GM12864 (cell line): ENCODE measurements at regions not wholly inside any gene's neighbourhood (a gene's known extent, or its start where the extent isn't known, plus 50 kb on each side); places are given as distances from the start of the nearest gene placed in this dataset.
"Not testable (repeated sequence)": the region's sequence is repeated elsewhere in the genome, so short reads cannot be mapped to it uniquely, and the experiment has no call there.

ENCODE experiments used
- DNase-seq: peaks from one replicate; pipeline ENCODE4 v3.0.0-alpha.2; 2011; ENCODE audit warnings: low read depth
- H3K4me3 ChIP-seq: 2 replicates; pipeline ENCODE4 v1.5.1; 2011; ENCODE audit warnings: mild to moderate bottlenecking, low read depth, low read length, control low read depth
- TF ChIP-seq, protein P1 (sequence below): IDR thresholded peaks from 2 replicates; pipeline ENCODE4 v1.5.1; 2011; ENCODE audit warnings: low read depth, mild to moderate bottlenecking, moderate library complexity, low read length, control low read depth, inconsistent platforms; ENCODE audit errors: missing control alignments

DNA sequence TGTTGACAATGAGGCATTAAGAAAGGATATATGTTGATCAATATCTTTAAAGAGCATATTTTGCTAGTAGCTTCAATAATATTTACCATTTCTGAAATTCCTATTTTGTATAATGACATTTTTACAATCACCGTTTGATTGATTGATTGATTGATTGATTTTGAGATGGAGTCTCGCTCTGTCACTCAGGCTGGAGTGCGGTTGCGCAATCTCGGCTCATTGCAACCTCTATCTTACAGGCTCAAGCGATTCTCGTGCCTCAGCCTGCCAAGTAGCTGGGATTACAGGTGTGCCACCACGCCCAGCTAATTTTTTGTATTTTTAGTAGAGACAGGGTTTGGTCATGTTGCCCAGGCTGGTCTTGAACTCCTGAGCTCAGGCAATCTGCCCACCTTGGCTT is 150.9 kb upstream of the TEX13D start:
- not testable (repeated sequence) for DNase-seq, H3K4me3 ChIP-seq

DNA sequence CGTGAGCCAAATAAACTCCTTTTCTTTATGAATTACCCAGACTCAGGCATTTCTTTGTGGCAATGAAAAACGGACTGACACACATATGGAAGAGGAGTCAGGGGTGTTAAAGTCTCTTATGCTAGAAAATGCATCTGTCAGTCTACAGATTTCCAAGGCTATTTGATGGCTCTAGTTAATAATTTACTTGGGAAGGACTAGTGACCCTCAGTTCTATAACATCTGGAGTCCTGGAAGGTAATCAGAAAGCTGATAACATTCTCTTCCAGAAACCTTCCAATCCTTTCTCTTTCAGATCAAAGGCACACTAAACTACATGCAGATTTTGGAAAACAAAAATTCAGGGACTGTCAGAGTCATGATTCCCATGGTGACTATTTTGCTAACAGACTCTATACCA is 142.0 kb upstream of the TEX13D start:
- no peak overlapping the region for H3K4me3 ChIP-seq
- no peak for DNase-seq
- TF ChIP-seq, protein P1, sequence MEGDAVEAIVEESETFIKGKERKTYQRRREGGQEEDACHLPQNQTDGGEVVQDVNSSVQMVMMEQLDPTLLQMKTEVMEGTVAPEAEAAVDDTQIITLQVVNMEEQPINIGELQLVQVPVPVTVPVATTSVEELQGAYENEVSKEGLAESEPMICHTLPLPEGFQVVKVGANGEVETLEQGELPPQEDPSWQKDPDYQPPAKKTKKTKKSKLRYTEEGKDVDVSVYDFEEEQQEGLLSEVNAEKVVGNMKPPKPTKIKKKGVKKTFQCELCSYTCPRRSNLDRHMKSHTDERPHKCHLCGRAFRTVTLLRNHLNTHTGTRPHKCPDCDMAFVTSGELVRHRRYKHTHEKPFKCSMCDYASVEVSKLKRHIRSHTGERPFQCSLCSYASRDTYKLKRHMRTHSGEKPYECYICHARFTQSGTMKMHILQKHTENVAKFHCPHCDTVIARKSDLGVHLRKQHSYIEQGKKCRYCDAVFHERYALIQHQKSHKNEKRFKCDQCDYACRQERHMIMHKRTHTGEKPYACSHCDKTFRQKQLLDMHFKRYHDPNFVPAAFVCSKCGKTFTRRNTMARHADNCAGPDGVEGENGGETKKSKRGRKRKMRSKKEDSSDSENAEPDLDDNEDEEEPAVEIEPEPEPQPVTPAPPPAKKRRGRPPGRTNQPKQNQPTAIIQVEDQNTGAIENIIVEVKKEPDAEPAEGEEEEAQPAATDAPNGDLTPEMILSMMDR, result no peak

DNA sequence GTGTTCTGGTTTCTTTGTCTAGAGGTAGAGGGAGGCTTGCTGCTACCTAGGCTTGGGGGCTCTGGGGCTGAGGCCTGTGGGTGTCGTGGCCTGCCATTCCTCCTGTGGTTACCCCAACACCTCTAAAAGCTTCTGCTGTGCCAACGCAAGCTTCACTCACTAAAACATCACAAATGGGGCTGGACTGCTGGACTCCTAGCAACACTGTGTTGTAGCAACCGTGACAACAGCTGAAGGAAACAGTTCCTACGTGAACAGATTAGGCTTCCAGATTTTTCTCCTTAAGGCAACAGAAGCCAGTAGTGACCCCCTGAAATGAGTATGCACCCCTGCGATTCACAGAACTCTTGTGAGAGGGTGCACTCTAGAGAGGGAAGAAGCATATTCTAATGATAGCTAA is 138.3 kb upstream of the TEX13D start:
- H3K4me3 ChIP-seq, result no peak overlapping the region
- TF ChIP-seq, protein P1, result no peak
- DNase-seq, result no peak

DNA sequence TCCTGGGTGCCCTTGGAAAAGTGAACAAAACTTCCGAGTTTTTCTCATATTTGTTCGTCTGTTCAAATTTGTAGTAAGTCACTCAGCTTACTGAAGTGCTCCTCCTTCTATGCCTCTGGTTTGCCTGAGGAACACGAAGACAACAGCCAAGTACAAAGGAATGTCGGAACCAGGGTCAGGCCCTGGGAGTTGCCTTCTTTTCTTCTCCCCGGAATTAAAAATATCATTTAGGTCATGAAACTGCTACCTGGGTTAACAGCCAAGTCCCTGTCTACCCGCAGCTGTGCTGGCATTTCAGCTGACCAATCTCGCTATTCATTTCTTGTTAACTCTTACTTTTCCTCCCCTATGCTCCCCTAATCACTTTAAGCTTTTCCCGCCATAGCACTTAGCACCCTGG is 137.6 kb upstream of the TEX13D start:
- TF ChIP-seq, protein P1, result no peak
- DNase-seq, result no peak
- no peak overlapping the region for H3K4me3 ChIP-seq

DNA sequence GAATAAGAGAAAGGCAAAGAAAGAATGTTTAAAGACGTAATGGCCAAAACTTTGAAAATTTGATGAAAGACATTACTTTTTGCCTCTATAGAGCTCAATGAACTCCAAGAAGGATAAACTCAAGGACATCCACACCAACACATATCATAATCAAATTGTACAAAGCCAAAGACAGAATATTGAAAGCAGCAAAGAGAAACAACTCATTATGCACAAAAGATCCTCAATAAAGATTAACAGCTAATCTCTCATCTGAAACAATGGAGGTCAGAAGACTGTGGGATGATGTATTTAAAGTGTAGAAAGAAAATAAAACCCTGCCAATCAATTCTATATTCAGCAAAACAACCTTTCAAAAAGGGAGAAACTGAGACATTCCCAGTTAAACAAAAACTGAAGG is 129.1 kb upstream of the TEX13D start:
- DNase-seq, result no peak
- TF ChIP-seq, protein P1, result no peak
- H3K4me3 ChIP-seq, result no peak overlapping the region

DNA sequence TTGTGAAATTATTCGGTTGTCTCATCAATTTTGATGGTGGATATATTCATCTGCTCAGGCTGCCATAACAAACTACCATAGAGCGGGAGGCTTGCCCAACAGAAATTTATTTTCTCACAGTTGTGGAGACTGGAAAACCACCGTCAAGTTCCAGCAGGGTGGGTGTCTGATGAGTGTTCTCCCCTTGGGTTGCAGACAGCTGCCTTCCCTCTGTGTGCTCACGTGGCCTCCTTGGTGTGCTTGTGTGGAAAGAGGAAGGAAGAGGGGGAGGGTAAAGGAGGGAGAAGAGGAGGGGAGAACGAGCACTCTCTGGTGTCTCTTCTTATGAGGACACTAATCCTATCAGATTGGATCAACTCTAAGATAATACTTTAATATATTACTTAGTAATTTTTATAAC is 123.8 kb upstream of the TEX13D start:
- no peak for DNase-seq
- H3K4me3 ChIP-seq, result no peak overlapping the region
- TF ChIP-seq, protein P1, result no peak

DNA sequence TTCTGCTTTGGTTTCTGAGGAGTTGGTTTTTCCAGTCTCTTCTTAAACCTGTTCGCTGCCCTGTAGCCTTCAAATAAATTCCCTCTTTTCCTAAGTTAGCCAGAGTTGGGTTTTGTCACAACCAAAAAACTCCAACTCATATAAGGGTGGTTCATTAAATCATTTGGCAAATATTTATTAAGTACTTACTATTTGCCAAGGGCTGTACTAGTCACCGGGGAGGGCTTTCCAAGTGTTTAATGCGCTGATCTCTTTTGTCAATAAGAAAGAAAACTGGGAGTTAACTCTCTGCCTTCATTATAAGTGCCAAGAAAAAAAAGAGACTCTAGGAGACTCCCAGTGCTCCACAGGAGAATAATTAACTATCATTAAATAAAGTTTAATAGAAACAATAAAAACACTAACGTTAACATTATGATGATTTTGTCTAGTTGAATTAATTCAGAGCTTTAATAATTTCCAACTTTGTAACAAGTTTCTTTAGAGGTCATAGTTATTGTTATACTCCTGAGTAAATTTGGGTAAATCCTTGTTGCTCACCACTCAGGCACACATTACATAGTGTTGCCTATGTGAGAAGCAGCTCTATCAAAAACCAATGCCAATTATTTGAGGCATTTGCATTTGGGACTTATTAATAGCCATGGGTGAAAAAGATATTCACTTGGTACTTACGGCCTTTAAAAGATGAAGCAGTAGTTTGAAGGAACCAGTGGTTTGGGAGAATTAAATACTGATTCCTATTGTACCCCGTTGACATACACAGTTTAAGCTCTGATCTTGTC is 122.5 kb upstream of the TEX13D start:
- TF ChIP-seq, protein P1, result no peak
- H3K4me3 ChIP-seq, result no peak overlapping the region
- no peak for DNase-seq
